K562 (cell line): ENCODE measurements at regions not wholly inside any gene's neighbourhood (a gene's known extent, or its start where the extent isn't known, plus 50 kb on each side); places are given as distances from the start of the nearest gene placed in this dataset.

Experiments used
- ZBTB40 ChIP-seq, 2 experiments: fragments of 450-650 bp in 1 of 2; sonication (generic) in 1 of 2; formaldehyde crosslinking in 1 of 2; IDR thresholded peaks; 2 replicates each; pipeline versions ENCODE4 v1.7.1 to v1.9.0; 2016 to 2022; ENCODE audit warnings: inconsistent platforms in 1 of 2, mild to moderate bottlenecking in 1 of 2, missing genetic modification reagents in 1 of 2

GRCh38 chr20:41894255-41894963 is 276.2 kb upstream of the CHD6 start (continued):
- TF ChIP-seq ZBTB40 (IDR thresholded peaks at IDR 0.05) (no peak), ZBTB40 (CRISPR knock-in tag; IDR thresholded peaks at IDR 0.05) (no peak)
